ENCODE measurements at regions not wholly inside any gene's neighbourhood (a gene's known extent, or its start where the extent isn't known, plus 50 kb on each side); places are given as distances from the start of the nearest gene placed in this dataset.

DNA sequence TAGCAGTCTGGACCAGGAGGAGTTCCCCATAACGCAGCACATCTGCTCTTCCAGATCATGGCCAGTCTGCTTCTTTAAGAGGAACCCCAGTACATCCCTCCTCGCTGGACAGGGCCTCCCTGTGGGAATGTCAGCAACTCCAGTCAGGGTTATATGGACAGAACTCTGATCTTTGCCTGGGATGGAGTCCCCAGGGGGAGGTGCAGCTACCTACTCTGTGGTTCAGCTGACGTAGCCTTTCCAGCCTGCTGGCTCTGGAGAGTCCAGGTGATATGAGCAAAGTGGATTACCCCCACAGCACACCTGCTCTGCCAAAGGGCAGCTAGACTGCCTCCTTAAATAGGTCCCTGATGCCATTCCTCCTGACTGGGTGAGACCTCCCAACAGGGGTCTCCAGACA is 417.1 kb upstream of the EPHA3 start:
- Histone ChIP-seq H2AK5ac (ENCODE audit: low read depth, low read length) (no peak overlapping the region), H2BK20ac (ENCODE audit: low read length) (no peak overlapping the region), H2BK12ac (ENCODE audit: low read depth, low read length) (no peak overlapping the region), H4K8ac (ENCODE audit: extremely low read depth, insufficient read depth, low read length) (no peak overlapping the region), H3K18ac (ENCODE audit: extremely low read depth, low read length) (no peak overlapping the region), H4K5ac (ENCODE audit: insufficient read length, low read depth, low read length) (no peak overlapping the region), H4K20me1 (replicated peaks in 1 of 2; ENCODE audit: control insufficient read depth in 1 of 2, insufficient read depth in 2 of 2, low read length in 2 of 2) (no peaks in the 10 kb centered on the region), H4K91ac (replicated peaks; ENCODE audit: insufficient read length, low read length) (no peak overlapping the region), H3K56ac (replicated peaks; ENCODE audit: insufficient read length, low read depth, low read length) (no peak overlapping the region), H2BK15ac (ENCODE audit: low read length) (no peak overlapping the region), H3K36me3 (ENCODE audit: control insufficient read depth in 2 of 4, insufficient read depth in 4 of 4, low read length in 3 of 4) (no peaks in the 10 kb centered on the region), H3K23me2 (ENCODE audit: low read depth, low read length) (no peaks in the 10 kb centered on the region), H2BK120ac (replicated peaks; ENCODE audit: low read depth, low read length) (no peak overlapping the region), H3K79me1 (ENCODE audit: low read depth, low read length) (no peaks in the 10 kb centered on the region), H3K27ac (ENCODE audit: low read depth, low read length) (no peak overlapping the region), H3K14ac (ENCODE audit: insufficient read length) (no peak overlapping the region), H3K79me2 (ENCODE audit: control insufficient read depth in 1 of 2, insufficient read depth in 2 of 2, low read length in 2 of 2) (no peaks in the 10 kb centered on the region), H3K27me3 (replicated peaks in 1 of 4; ENCODE audit: control insufficient read depth in 3 of 4, extremely low read depth in 1 of 4, insufficient read depth in 3 of 4, low read length in 3 of 4) (no peaks in the 10 kb centered on the region), H3K23ac (ENCODE audit: insufficient read length) (no peak overlapping the region), H3K4me3 (ENCODE audit: extremely low read depth in 1 of 4, insufficient read depth in 2 of 4, low read depth in 3 of 4, low read length in 4 of 4) (no peak overlapping the region), H3K4ac (replicated peaks; ENCODE audit: insufficient read length, low read depth, low read length) (no peak overlapping the region), H3K4me2 (ENCODE audit: insufficient read depth in 1 of 2, low read depth in 2 of 2, low read length in 2 of 2) (no peak overlapping the region), H2AFZ (ENCODE audit: low read length) (no peak overlapping the region), H2BK5ac (ENCODE audit: low read depth, low read length) (no peak overlapping the region), H3K4me1 (replicated peaks in 1 of 4; ENCODE audit: control insufficient read depth in 3 of 4, insufficient read depth in 4 of 4, low read length in 3 of 4) (no peaks in the 10 kb centered on the region), H3K9ac (replicated peaks in 1 of 4; ENCODE audit: extremely low read depth in 1 of 4, low read depth in 3 of 4, low read length in 3 of 4) (no peak overlapping the region), H3K9me3 (ENCODE audit: insufficient read depth in 2 of 2, low read depth in 1 of 2, low read length in 1 of 2) (no peaks in the 10 kb centered on the region)
- 86% methylated on average over 3 of the region's 3 CpGs; no CpG with 5 or more reads in 1 of the 2 experiments for WGBS, 2 experiments (ENCODE audit: extremely low coverage in 1 of 2, insufficient coverage in 1 of 2, insufficient read length in 1 of 2, insufficient replicate concordance in 2 of 2, low coverage in 1 of 2, low lambda C conversion rate in 2 of 2, missing lambda C conversion rate in 1 of 2)
- POLR2A ChIA-PET (ENCODE audit: partially characterized antibody) = no interaction called here
- DNase-seq (ENCODE audit: low read depth in 1 of 2, low spot score in 2 of 2) (no peak), FAIRE-seq (no peak)
- CTCF ChIA-PET (ENCODE audit: partially characterized antibody) = no interaction called here
- no peak for TF ChIP-seq KDM5A (IDR thresholded peaks at IDR 0.05; ENCODE audit: low read length)
- TF ChIP-seq JUND (IDR thresholded peaks at IDR 0.05; ENCODE audit: low read length) = no peak
- no peak for TF ChIP-seq EZH2 (IDR thresholded peaks at IDR 0.05; ENCODE audit: low read depth, low read length, severe bottlenecking)
- TF ChIP-seq KDM4A (IDR thresholded peaks at IDR 0.05; ENCODE audit: low read depth, low read length, severe bottlenecking) = no peak

Measured in H1 (cell line).